ENCODE measurements at regions not wholly inside any gene's neighbourhood (a gene's known extent, or its start where the extent isn't known, plus 50 kb on each side); places are given as distances from the start of the nearest gene placed in this dataset.

- no peak overlapping the region for H3K4me2 ChIP-seq
- H3K9me2 ChIP-seq (replicated peaks; ENCODE audit: insufficient read depth), result no peaks in the 10 kb centered on the region
- no peaks in the 10 kb centered on the region for H3K27me3 ChIP-seq
- H3K4me1 ChIP-seq (ENCODE audit: insufficient read depth), result no peaks in the 10 kb centered on the region
- 79% methylated on average over 4 of the region's 4 CpGs for WGBS (ENCODE audit: low lambda C conversion rate, missing lambda C conversion rate)
- H3K27ac ChIP-seq, result no peak overlapping the region
- H4K20me1 ChIP-seq (ENCODE audit: insufficient read depth, poor library complexity, severe bottlenecking), result no peaks in the 10 kb centered on the region
- H3K79me2 ChIP-seq, result no peaks in the 10 kb centered on the region
- DNase-seq (ENCODE audit: low spot score), result no peak
- H3K4me3 ChIP-seq, result no peak overlapping the region
- no peaks in the 10 kb centered on the region for H3K9me3 ChIP-seq (ENCODE audit: low read depth)
- TF ChIP-seq EZH2phosphoT487 (IDR thresholded peaks at IDR 0.05; ENCODE audit: low read depth, severe bottlenecking, unreplicated experiment) (no peak), EZH2 (IDR thresholded peaks at IDR 0.05; ENCODE audit: borderline replicate concordance) (no peak), CTCF (IDR thresholded peaks at IDR 0.05; ENCODE audit: poor library complexity) (no peak)
- no peaks in the 10 kb centered on the region for H3K36me3 ChIP-seq (replicated peaks; ENCODE audit: insufficient read depth, low read depth)
- no peak overlapping the region for H2AFZ ChIP-seq
Observed at GRCh38 chr5:111668477-111669414, 88.2 kb downstream of the NREP start.

- H3K4me2 ChIP-seq, result no peak overlapping the region
- no peak overlapping the region for H3K27ac ChIP-seq
- no peaks in the 10 kb centered on the region for H3K9me3 ChIP-seq (ENCODE audit: low read depth)
- H3K4me3 ChIP-seq, result no peak overlapping the region
- no peaks in the 10 kb centered on the region for H3K9me2 ChIP-seq (replicated peaks; ENCODE audit: insufficient read depth)
- no peaks in the 10 kb centered on the region for H3K36me3 ChIP-seq (replicated peaks; ENCODE audit: insufficient read depth, low read depth)
- H3K27me3 ChIP-seq, result no peaks in the 10 kb centered on the region
- H3K4me1 ChIP-seq (ENCODE audit: insufficient read depth), result no peaks in the 10 kb centered on the region
- WGBS (ENCODE audit: low lambda C conversion rate, missing lambda C conversion rate), result 96% methylated on average over 2 of the region's 2 CpGs
- no peak for TF ChIP-seq EZH2phosphoT487 (IDR thresholded peaks at IDR 0.05; ENCODE audit: low read depth, severe bottlenecking, unreplicated experiment)
- TF ChIP-seq CTCF (IDR thresholded peaks at IDR 0.05; ENCODE audit: poor library complexity), result no peak
- no peak for TF ChIP-seq EZH2 (IDR thresholded peaks at IDR 0.05; ENCODE audit: borderline replicate concordance)
- DNase-seq (ENCODE audit: low spot score), result no peak
- no peak overlapping the region for H2AFZ ChIP-seq
- H4K20me1 ChIP-seq (ENCODE audit: insufficient read depth, poor library complexity, severe bottlenecking), result no peaks in the 10 kb centered on the region
- no peaks in the 10 kb centered on the region for H3K79me2 ChIP-seq
Observed at GRCh38 chr5:111667128-111667736, 89.8 kb downstream of the NREP start.

DNA sequence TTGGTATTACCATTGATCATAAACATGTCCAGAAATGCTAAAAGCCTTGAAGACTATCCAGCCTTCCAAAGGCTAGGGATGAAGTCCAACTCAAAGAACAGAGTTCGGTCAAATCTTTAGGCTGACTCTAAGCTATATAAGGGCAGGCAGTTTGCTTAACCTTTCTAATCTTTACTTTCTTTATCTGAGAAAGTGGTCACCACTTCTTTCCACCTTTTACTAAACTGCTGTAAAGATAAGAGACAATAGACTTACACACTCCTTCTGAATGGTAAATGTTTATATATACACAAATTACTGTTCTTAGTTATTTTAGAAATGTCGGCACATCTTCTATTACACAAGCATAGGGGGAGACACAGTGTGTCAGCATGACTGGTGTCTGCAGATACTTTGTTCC, 100.4 kb downstream of the NREP start:
- Histone ChIP-seq H3K36me3 (replicated peaks; ENCODE audit: insufficient read depth, low read depth) (no peaks in the 10 kb centered on the region), H3K9me3 (ENCODE audit: low read depth) (no peaks in the 10 kb centered on the region), H3K4me1 (ENCODE audit: insufficient read depth) (no peaks in the 10 kb centered on the region), H3K27me3 (no peaks in the 10 kb centered on the region), H3K4me2 (no peak overlapping the region), H4K20me1 (ENCODE audit: insufficient read depth, poor library complexity, severe bottlenecking) (no peaks in the 10 kb centered on the region), H3K27ac (no peak overlapping the region), H3K4me3 (no peak overlapping the region), H3K9me2 (replicated peaks; ENCODE audit: insufficient read depth) (no peaks in the 10 kb centered on the region), H2AFZ (no peak overlapping the region), H3K79me2 (no peaks in the 10 kb centered on the region)
- DNase-seq (ENCODE audit: low spot score), result no peak
- 46% methylated on average over 2 of the region's 2 CpGs for WGBS (ENCODE audit: low lambda C conversion rate, missing lambda C conversion rate)
- TF ChIP-seq EZH2phosphoT487 (IDR thresholded peaks at IDR 0.05; ENCODE audit: low read depth, severe bottlenecking, unreplicated experiment) (peak; percentile 97), EZH2 (IDR thresholded peaks at IDR 0.05; ENCODE audit: borderline replicate concordance) (no peak)

Data from hepatocyte (in vitro differentiated cells).